Endodermal cell (in vitro differentiated cells): ENCODE measurements at regions not wholly inside any gene's neighbourhood (a gene's known extent, or its start where the extent isn't known, plus 50 kb on each side); places are given as distances from the start of the nearest gene placed in this dataset.

Experiments
- DNase-seq: peaks from one replicate; pipeline ENCODE4 v3.0.0-alpha.2; 2017
- H3K27ac ChIP-seq: 2 replicates; pipeline ENCODE4 v1.5.1; 2013; ENCODE audit warnings: mild to moderate bottlenecking, low read depth, low read length, moderate library complexity
- H3K27me3 ChIP-seq: 2 replicates; pipeline ENCODE4 v1.6.1; 2013; ENCODE audit warnings: mild to moderate bottlenecking, low read length, moderate library complexity; ENCODE audit not compliant: insufficient read depth, control insufficient read depth, poor library complexity, severe bottlenecking
- H3K36me3 ChIP-seq: 2 replicates; pipeline ENCODE4 v1.7.0; 2013; ENCODE audit warnings: mild to moderate bottlenecking, low read length, moderate library complexity; ENCODE audit not compliant: control insufficient read depth, insufficient read depth
- H3K4me1 ChIP-seq: one replicate; pipeline ENCODE4 v1.7.0; 2013; ENCODE audit warnings: low read length; ENCODE audit not compliant: control insufficient read depth, insufficient read depth
- H3K4me3 ChIP-seq: 2 replicates; pipeline ENCODE4 v1.5.1; 2013; ENCODE audit warnings: mild to moderate bottlenecking, low read length, moderate library complexity
- H3K9ac ChIP-seq: 2 replicates; pipeline ENCODE4 v1.6.1; 2013; ENCODE audit warnings: mild to moderate bottlenecking, low read length, moderate library complexity; ENCODE audit not compliant: poor library complexity, severe bottlenecking; ENCODE audit errors: extremely low read depth
- H3K9me3 ChIP-seq: 2 replicates; pipeline ENCODE4 v1.6.1; 2013; ENCODE audit warnings: mild to moderate bottlenecking, low read length, moderate library complexity; ENCODE audit not compliant: control insufficient read depth
- H3K27ac Mint-ChIP-seq: 2 replicates; pipeline ENCODE4 v1.8.0; 2020; ENCODE audit warnings: mixed read lengths
- H3K27me3 Mint-ChIP-seq: 2 replicates; pipeline ENCODE4 v1.8.0; 2021; ENCODE audit warnings: mild to moderate bottlenecking, mixed read lengths; ENCODE audit not compliant: insufficient read depth
- H3K36me3 Mint-ChIP-seq: 2 replicates; pipeline ENCODE4 v1.8.0; 2020; ENCODE audit warnings: low read depth, mixed read lengths
- H3K4me1 Mint-ChIP-seq: 2 replicates; pipeline ENCODE4 v1.8.0; 2020; ENCODE audit warnings: mixed read lengths
- H3K4me3 Mint-ChIP-seq: 2 replicates; pipeline ENCODE4 v1.8.0; 2020; ENCODE audit warnings: mild to moderate bottlenecking, moderate library complexity, mixed read lengths
- H3K9me3 Mint-ChIP-seq: 2 replicates; pipeline ENCODE4 v1.8.0; 2020; ENCODE audit warnings: mild to moderate bottlenecking, mixed read lengths
- WGBS, 2 experiments: methylation state at CpG; one replicate each; pipeline versions ENCODE4 v1.1.5 to v1.1.7; 2013; ENCODE audit warnings: missing lambda C conversion rate in 2 of 2, mixed read lengths in 1 of 2; ENCODE audit not compliant: insufficient coverage in 1 of 2, insufficient read length in 1 of 2; 5-methylcytosine and 5-hydroxymethylcytosine counted together
- TF ChIP-seq, protein P1 (sequence below): fragments of 200-600 bp; sonication (generic); conservative IDR thresholded peaks from 2 replicates; pipeline ENCODE4 v1.5.0; 2021; ENCODE audit warnings: antibody characterized with exemption, mild to moderate bottlenecking

GRCh38 chr2:9141706-9142460 lies 64.7 kb upstream of the ASAP2 start:
- no peak overlapping the region for H3K27ac ChIP-seq
- no peak for DNase-seq
- peaks cover 61% of the 10 kb centered on the region for H3K27me3 Mint-ChIP-seq
- no peak overlapping the region for H3K9ac ChIP-seq
- H3K9me3 ChIP-seq, result no peaks in the 10 kb centered on the region
- H3K36me3 ChIP-seq, result no peaks in the 10 kb centered on the region
- no peak overlapping the region for H3K4me3 Mint-ChIP-seq
- H3K4me1 ChIP-seq, result peaks cover 7% of the 10 kb centered on the region
- H3K27ac Mint-ChIP-seq, result peak overlapping the region; percentile 68
- H3K4me1 Mint-ChIP-seq, result peaks cover 35% of the 10 kb centered on the region
- TF ChIP-seq, protein P1, sequence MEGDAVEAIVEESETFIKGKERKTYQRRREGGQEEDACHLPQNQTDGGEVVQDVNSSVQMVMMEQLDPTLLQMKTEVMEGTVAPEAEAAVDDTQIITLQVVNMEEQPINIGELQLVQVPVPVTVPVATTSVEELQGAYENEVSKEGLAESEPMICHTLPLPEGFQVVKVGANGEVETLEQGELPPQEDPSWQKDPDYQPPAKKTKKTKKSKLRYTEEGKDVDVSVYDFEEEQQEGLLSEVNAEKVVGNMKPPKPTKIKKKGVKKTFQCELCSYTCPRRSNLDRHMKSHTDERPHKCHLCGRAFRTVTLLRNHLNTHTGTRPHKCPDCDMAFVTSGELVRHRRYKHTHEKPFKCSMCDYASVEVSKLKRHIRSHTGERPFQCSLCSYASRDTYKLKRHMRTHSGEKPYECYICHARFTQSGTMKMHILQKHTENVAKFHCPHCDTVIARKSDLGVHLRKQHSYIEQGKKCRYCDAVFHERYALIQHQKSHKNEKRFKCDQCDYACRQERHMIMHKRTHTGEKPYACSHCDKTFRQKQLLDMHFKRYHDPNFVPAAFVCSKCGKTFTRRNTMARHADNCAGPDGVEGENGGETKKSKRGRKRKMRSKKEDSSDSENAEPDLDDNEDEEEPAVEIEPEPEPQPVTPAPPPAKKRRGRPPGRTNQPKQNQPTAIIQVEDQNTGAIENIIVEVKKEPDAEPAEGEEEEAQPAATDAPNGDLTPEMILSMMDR, result no peak
- H3K4me3 ChIP-seq, result no peak overlapping the region
- H3K36me3 Mint-ChIP-seq, result no peaks in the 10 kb centered on the region
- WGBS, 2 experiments, result 92 to 95% methylated on average over 10 to 15 of the region's 15 CpGs
- H3K9me3 Mint-ChIP-seq, result no peaks in the 10 kb centered on the region
- H3K27me3 ChIP-seq, result peaks cover 9% of the 10 kb centered on the region

DNA sequence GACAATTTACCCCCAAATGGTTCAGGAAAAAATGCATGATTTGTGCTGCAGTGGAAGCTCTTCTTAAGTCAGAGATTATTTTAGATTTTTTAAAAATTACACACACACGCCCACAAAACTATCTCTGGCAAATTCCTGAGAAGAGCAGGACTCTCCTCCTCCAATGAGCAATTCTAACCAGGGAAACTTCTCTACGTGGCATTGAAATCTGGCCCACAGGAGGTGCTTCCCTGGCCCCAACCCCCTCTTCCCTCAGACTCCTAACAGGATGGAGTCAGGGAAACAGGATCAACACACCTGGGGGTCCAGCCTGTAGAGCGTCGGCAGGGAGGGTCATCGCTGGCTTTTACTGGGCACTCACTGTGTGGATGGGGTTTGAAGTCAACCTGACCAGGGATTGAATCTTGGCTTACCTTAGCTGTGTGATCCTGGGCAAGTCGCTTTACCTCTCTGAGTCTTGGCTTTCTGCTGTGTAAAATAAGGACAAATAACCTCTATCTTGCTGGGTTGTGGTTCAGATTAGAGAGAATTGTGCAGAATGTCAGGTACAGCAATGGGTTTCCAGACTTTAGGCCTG lies 65.4 kb upstream of the ASAP2 start:
- Histone ChIP-seq H3K36me3 (no peaks in the 10 kb centered on the region), H3K4me3 (no peak overlapping the region), H3K9me3 (no peaks in the 10 kb centered on the region), H3K27ac (no peak overlapping the region), H3K27me3 (peaks cover 9% of the 10 kb centered on the region), H3K9ac (no peak overlapping the region), H3K4me1 (peaks cover 7% of the 10 kb centered on the region)
- TF ChIP-seq, protein P1, result no peak
- Mint-ChIP-seq H3K27ac (peak overlapping the region; percentile 12), H3K36me3 (no peaks in the 10 kb centered on the region), H3K4me3 (no peak overlapping the region), H3K9me3 (no peaks in the 10 kb centered on the region), H3K4me1 (peaks cover 35% of the 10 kb centered on the region), H3K27me3 (peaks cover 55% of the 10 kb centered on the region)
- WGBS, 2 experiments, result 78% methylated on average over 4 to 6 of the region's 6 CpGs
- DNase-seq, result no peak

- no peak overlapping the region for H3K4me3 ChIP-seq
- no peaks in the 10 kb centered on the region for H3K9me3 ChIP-seq
- Mint-ChIP-seq H3K4me1 (peaks cover 35% of the 10 kb centered on the region), H3K27ac (peak overlapping the region; percentile 12), H3K27me3 (peaks cover 52% of the 10 kb centered on the region), H3K9me3 (no peaks in the 10 kb centered on the region), H3K4me3 (no peak overlapping the region), H3K36me3 (no peaks in the 10 kb centered on the region)
- peaks cover 9% of the 10 kb centered on the region for H3K27me3 ChIP-seq
- no peak overlapping the region for H3K27ac ChIP-seq
- H3K4me1 ChIP-seq, result peaks cover 7% of the 10 kb centered on the region
- no peak for DNase-seq
- H3K36me3 ChIP-seq, result no peaks in the 10 kb centered on the region
- TF ChIP-seq, protein P1, result no peak
- no peak overlapping the region for H3K9ac ChIP-seq
- WGBS, 2 experiments, result 81 to 86% methylated on average over 7 of the region's 7 CpGs
Measured at GRCh38 chr2:9140645-9141044, 66.0 kb upstream of the ASAP2 start.
